ENCODE measurements at regions not wholly inside any gene's neighbourhood (a gene's known extent, or its start where the extent isn't known, plus 50 kb on each side); places are given as distances from the start of the nearest gene placed in this dataset.

DNA sequence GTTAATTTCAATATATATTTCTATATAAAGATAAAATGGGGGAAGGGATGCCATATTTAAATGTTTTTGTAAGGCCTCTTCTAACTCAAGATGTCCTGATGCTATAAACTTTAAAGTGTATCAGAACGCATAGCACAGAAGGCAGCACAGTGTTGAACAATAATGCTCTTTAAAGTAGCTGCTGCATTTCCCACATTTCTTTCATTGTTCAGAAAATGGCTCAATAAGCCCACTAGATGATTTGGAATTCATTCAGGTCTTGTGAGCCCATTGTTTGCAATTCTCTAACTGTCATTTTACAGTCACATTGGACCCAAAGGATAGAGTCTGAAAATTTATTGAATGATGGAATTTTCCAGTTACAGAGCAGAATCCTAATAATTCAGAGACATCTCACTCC lies 64.0 kb upstream of the PCED1B start:
- H3K9me3 Mint-ChIP-seq (ENCODE audit: unreplicated experiment) = no peaks in the 10 kb centered on the region
- DNase-seq = no peak
- H3K4me3 Mint-ChIP-seq (ENCODE audit: unreplicated experiment) = no peak overlapping the region
- TF ChIP-seq, protein P1, sequence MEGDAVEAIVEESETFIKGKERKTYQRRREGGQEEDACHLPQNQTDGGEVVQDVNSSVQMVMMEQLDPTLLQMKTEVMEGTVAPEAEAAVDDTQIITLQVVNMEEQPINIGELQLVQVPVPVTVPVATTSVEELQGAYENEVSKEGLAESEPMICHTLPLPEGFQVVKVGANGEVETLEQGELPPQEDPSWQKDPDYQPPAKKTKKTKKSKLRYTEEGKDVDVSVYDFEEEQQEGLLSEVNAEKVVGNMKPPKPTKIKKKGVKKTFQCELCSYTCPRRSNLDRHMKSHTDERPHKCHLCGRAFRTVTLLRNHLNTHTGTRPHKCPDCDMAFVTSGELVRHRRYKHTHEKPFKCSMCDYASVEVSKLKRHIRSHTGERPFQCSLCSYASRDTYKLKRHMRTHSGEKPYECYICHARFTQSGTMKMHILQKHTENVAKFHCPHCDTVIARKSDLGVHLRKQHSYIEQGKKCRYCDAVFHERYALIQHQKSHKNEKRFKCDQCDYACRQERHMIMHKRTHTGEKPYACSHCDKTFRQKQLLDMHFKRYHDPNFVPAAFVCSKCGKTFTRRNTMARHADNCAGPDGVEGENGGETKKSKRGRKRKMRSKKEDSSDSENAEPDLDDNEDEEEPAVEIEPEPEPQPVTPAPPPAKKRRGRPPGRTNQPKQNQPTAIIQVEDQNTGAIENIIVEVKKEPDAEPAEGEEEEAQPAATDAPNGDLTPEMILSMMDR (IDR thresholded peaks at IDR 0.05; ENCODE audit: insufficient read depth in 1 of 2, low read depth in 1 of 2, low read length in 1 of 2, severe bottlenecking in 1 of 2, unreplicated experiment in 1 of 2) = no peak
- POLR2A ChIA-PET = interaction anchor here (0.6 kb wide), 1 partner anchor 31 kb away, joined by 3 read pairs; no protein-coding TSS in a partner anchor
- intact Hi-C loops (cut with micrococcal nuclease; ENCODE audit: unreplicated experiment) = no loop called here
- H3K27me3 ChIP-seq (replicated peaks; ENCODE audit: control insufficient read depth, insufficient read depth, low read length) = no peaks in the 10 kb centered on the region
- H3K9me3 ChIP-seq = no peaks in the 10 kb centered on the region
- CTCF ChIA-PET = interaction anchor here (0.6 kb wide), 1 partner anchor 924 kb away, joined by 3 read pairs; no protein-coding TSS in a partner anchor
- peaks cover 16% of the 10 kb centered on the region for H3K4me1 Mint-ChIP-seq (ENCODE audit: low read depth, unreplicated experiment)
- H3K36me3 ChIP-seq (ENCODE audit: control insufficient read depth, insufficient read depth, low read length) = no peaks in the 10 kb centered on the region
- no peaks in the 10 kb centered on the region for H3K27me3 Mint-ChIP-seq (ENCODE audit: insufficient read depth, unreplicated experiment)
- no peak overlapping the region for H3K4me3 ChIP-seq (ENCODE audit: low read depth, low read length)
- H3K27ac Mint-ChIP-seq (ENCODE audit: unreplicated experiment) = no peak overlapping the region
- H3K4me1 ChIP-seq = peaks cover 13% of the 10 kb centered on the region
- BruUV-seq (replicated peaks) = no TSS peak
- H3K36me3 Mint-ChIP-seq (ENCODE audit: insufficient read depth, unreplicated experiment) = no peaks in the 10 kb centered on the region

DNA sequence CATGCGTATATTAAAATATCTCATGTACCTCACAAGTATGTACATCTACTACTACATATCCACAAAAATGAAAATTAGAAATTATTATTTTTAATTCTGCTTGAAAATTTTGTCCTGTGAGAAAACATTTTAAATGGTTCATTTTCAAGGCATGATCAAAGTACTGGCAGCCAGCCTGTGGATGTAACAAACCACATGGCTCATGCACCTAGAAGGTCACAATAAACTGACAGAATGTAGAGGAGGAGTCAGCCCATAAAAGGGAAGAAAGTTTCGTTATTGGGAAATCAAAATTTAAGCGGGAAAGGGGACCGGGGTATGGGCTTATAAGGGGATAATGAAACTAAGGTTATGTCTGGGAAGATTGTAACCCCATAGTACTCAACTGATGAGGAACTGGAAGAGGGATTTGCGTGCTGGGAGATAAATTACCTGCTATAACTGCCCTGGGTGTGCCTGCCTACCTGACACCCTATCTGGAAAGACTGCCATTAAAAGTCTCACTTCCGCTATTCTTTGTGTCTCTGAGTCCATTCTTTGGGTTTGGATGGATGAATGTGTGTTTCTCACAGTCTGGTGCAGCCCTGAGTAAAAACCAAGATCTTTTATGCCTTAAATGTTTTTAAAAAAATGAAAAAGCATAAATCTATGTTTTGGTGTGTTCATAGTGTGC lies 62.2 kb upstream of the PCED1B start:
- no TSS peak for BruUV-seq (replicated peaks)
- no peaks in the 10 kb centered on the region for H3K27me3 Mint-ChIP-seq (ENCODE audit: insufficient read depth, unreplicated experiment)
- Histone ChIP-seq H3K36me3 (ENCODE audit: control insufficient read depth, insufficient read depth, low read length) (no peaks in the 10 kb centered on the region), H3K4me3 (ENCODE audit: low read depth, low read length) (no peak overlapping the region), H3K27me3 (replicated peaks; ENCODE audit: control insufficient read depth, insufficient read depth, low read length) (no peaks in the 10 kb centered on the region), H3K4me1 (peaks cover 13% of the 10 kb centered on the region), H3K9me3 (no peaks in the 10 kb centered on the region)
- TF ChIP-seq, protein P1 (IDR thresholded peaks at IDR 0.05; ENCODE audit: insufficient read depth in 1 of 2, low read depth in 1 of 2, low read length in 1 of 2, severe bottlenecking in 1 of 2, unreplicated experiment in 1 of 2) = no peak
- intact Hi-C loops (cut with micrococcal nuclease; ENCODE audit: unreplicated experiment) = no loop called here
- peaks cover 22% of the 10 kb centered on the region for H3K4me1 Mint-ChIP-seq (ENCODE audit: low read depth, unreplicated experiment)
- H3K36me3 Mint-ChIP-seq (ENCODE audit: insufficient read depth, unreplicated experiment) = no peaks in the 10 kb centered on the region
- POLR2A ChIA-PET = no interaction called here
- H3K9me3 Mint-ChIP-seq (ENCODE audit: unreplicated experiment) = no peaks in the 10 kb centered on the region
- CTCF ChIA-PET = interaction anchor here (0.6 to 0.7 kb wide), 2 partner anchors 16 to 892 kb away, joined by 3 read pairs; no protein-coding TSS in a partner anchor
- no peak for DNase-seq
- peak overlapping the region; percentile 51 for H3K27ac Mint-ChIP-seq (ENCODE audit: unreplicated experiment)
- H3K4me3 Mint-ChIP-seq (ENCODE audit: unreplicated experiment) = no peak overlapping the region

DNA sequence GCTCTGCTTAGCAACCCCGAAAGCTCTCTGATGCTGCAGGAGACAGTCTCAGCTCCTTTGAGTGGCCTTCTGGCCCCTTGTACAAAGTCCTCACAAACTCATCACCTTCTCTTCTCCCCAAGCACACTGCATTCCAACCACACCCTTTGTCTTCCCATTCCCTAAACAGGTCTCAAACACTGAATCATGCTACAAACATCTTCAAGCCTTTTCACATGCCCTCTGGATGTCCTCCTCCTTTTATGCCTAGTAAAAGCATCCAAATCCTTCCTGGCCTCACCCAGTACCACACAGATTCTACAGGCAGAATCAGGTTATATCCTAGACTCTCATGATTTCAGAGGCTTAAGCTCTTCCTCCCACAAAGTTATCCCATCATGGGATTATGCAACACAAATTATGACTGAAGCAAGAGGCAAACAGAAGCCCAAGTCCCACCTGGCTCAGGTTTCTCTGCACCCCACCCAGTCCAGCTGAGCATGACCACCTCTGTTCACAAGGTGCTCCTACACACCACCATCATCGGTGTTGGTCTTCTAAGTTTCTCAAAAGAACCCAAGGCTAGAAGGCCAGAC lies 61.4 kb upstream of the PCED1B start:
- Histone ChIP-seq H3K4me1 (peaks cover 13% of the 10 kb centered on the region), H3K27me3 (replicated peaks; ENCODE audit: control insufficient read depth, insufficient read depth, low read length) (no peaks in the 10 kb centered on the region), H3K4me3 (ENCODE audit: low read depth, low read length) (no peak overlapping the region), H3K9me3 (no peaks in the 10 kb centered on the region), H3K36me3 (ENCODE audit: control insufficient read depth, insufficient read depth, low read length) (no peaks in the 10 kb centered on the region)
- Mint-ChIP-seq H3K4me3 (ENCODE audit: unreplicated experiment) (no peak overlapping the region), H3K27ac (ENCODE audit: unreplicated experiment) (no peak overlapping the region), H3K9me3 (ENCODE audit: unreplicated experiment) (no peaks in the 10 kb centered on the region), H3K36me3 (ENCODE audit: insufficient read depth, unreplicated experiment) (no peaks in the 10 kb centered on the region), H3K27me3 (ENCODE audit: insufficient read depth, unreplicated experiment) (no peaks in the 10 kb centered on the region), H3K4me1 (ENCODE audit: low read depth, unreplicated experiment) (peaks cover 22% of the 10 kb centered on the region)
- peak; percentile 31 to 41 for DNase-seq
- CTCF ChIA-PET = interaction anchor here (0.6 to 0.7 kb wide), 2 partner anchors 15 to 892 kb away, joined by 3 read pairs; no protein-coding TSS in a partner anchor
- intact Hi-C loops (cut with micrococcal nuclease; ENCODE audit: unreplicated experiment) = no loop called here
- TF ChIP-seq, protein P1 (IDR thresholded peaks at IDR 0.05; ENCODE audit: insufficient read depth in 1 of 2, low read depth in 1 of 2, low read length in 1 of 2, severe bottlenecking in 1 of 2, unreplicated experiment in 1 of 2) = no peak
- POLR2A ChIA-PET = no interaction called here
- no TSS peak for BruUV-seq (replicated peaks)

Measured in Caco-2 (cell line).